Activated naive CD4-positive, alpha-beta T cell treated with anti-CD3 and anti-CD28 coated beads, Interleukin-2, amount 50 U/mL, for 16 hours (primary cell): ENCODE measurements at regions not wholly inside any gene's neighbourhood (a gene's known extent, or its start where the extent isn't known, plus 50 kb on each side); places are given as distances from the start of the nearest gene placed in this dataset.

Experiments used
- DNase-seq: peaks from one replicate; pipeline ENCODE4 v3.0.0-alpha.2; 2020

GRCh38 chr1:67563684-67564083 is 121.3 kb upstream of the GADD45A start:
- DNase-seq, result no peak

- DNase-seq, result no peak
Measured at GRCh38 chr1:67564193-67564592, 120.8 kb upstream of the GADD45A start.

- DNase-seq, result no peak
Measured at GRCh38 chr1:67566803-67567377, 118.1 kb upstream of the GADD45A start.

GRCh38 chr1:67570486-67571143 is 114.4 kb upstream of the GADD45A start:
- DNase-seq, result no peak

GRCh38 chr1:67571406-67571805 is 113.6 kb upstream of the GADD45A start:
- DNase-seq, result no peak

GRCh38 chr1:67571901-67572593 is 113.0 kb upstream of the GADD45A start:
- no peak for DNase-seq

- DNase-seq, result no peak
Measured at GRCh38 chr1:67572594-67573221, 112.3 kb upstream of the GADD45A start.

GRCh38 chr1:67573311-67573872 is 111.6 kb upstream of the GADD45A start:
- DNase-seq, result no peak

- no peak for DNase-seq
Measured at GRCh38 chr1:67574221-67574620, 110.8 kb upstream of the GADD45A start.

- DNase-seq, result no peak
Measured at GRCh38 chr1:67575861-67576260, 109.1 kb upstream of the GADD45A start.

- no peak for DNase-seq
Measured at GRCh38 chr1:67576474-67576873, 108.5 kb upstream of the GADD45A start.

- DNase-seq, result no peak
Measured at GRCh38 chr1:67577646-67578045, 107.4 kb upstream of the GADD45A start.

- DNase-seq, result no peak
Measured at GRCh38 chr1:67578397-67579020, 106.5 kb upstream of the GADD45A start.

- no peak for DNase-seq
Measured at GRCh38 chr1:67579623-67580394, 105.2 kb upstream of the GADD45A start.

GRCh38 chr1:67580691-67581403 is 104.2 kb upstream of the GADD45A start:
- no peak for DNase-seq

GRCh38 chr1:67582625-67583461 is 102.2 kb upstream of the GADD45A start:
- DNase-seq, result no peak

GRCh38 chr1:67583462-67583950 is 101.5 kb upstream of the GADD45A start:
- DNase-seq, result no peak

- DNase-seq, result no peak
Measured at GRCh38 chr1:67584938-67585337, 100.1 kb upstream of the GADD45A start.

- no peak for DNase-seq
Measured at GRCh38 chr1:67586596-67586995, 98.4 kb upstream of the GADD45A start.

- DNase-seq, result no peak
Measured at GRCh38 chr1:67588178-67588855, 96.7 kb upstream of the GADD45A start.
